ENCODE measurements at regions not wholly inside any gene's neighbourhood (a gene's known extent, or its start where the extent isn't known, plus 50 kb on each side); places are given as distances from the start of the nearest gene placed in this dataset.
"Not testable (repeated sequence)": the region's sequence is repeated elsewhere in the genome, so short reads cannot be mapped to it uniquely, and the experiment has no call there.

DNA sequence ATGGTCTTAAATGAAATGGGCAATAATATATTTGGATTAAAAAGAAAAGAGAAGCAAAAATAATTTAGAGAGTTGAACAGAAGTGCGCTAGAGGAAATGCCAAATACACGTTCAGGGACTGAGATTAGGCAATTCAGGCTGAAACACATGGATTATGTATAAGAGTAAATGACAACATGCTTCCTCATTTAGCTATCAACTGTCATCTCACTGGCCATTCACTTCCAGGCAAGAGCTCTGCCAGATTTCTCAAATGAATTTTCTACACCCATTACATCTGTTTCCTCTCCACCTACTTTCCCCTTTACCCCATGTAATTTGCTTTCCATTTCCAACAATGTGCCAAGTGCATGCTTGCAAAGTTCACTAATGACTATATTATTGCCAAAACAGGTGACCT, 582.4 kb downstream of the LTN1 start:
- DNase-seq (ENCODE audit: low spot score), result no peak

- no peak for DNase-seq (ENCODE audit: low spot score)
Measured at GRCh38 chr21:28402616-28402989, 590.1 kb downstream of the LTN1 start.

DNA sequence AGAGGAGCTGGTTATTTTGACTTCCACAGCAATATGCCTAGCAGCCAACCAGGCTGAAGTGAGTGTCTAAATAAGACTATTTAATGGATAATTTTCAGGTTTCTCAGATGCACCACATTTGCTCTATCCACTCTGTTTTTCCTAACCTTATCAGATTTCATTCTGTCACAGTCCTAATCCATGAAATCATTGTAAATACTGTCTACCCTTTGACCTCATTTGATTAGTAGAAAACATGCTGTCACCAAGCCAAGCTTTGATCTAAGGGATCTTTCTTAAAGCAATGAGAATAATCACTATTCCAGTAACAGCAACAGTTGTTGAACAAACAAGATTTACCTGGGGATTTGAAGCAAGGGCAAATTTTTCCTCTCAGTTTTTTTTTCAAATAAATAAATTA, 595.6 kb downstream of the LTN1 start:
- DNase-seq (ENCODE audit: low spot score), result no peak

- no peak for DNase-seq (ENCODE audit: low spot score)
Measured at GRCh38 chr21:28396421-28396820, 596.3 kb downstream of the LTN1 start.

DNA sequence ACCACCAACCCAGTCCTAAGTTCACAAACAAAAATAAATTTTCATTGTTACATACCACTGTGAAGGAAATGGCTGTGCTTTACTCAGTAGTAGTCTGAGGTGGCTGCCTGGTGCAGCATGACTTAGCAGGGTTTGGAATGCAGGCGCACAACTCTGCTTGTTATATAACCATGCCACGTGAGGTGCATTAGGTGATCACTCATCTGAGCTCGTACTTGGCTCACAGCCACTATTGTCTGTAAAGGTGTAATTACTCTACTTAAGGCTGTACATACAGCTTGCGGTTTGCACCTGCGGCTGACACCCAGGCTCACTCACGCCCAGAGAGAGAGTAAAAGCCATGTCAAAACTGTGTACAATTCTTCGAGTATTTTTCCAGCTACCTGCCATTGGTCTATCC, 599.4 kb downstream of the LTN1 start:
- no peak for DNase-seq (ENCODE audit: low spot score)

DNA sequence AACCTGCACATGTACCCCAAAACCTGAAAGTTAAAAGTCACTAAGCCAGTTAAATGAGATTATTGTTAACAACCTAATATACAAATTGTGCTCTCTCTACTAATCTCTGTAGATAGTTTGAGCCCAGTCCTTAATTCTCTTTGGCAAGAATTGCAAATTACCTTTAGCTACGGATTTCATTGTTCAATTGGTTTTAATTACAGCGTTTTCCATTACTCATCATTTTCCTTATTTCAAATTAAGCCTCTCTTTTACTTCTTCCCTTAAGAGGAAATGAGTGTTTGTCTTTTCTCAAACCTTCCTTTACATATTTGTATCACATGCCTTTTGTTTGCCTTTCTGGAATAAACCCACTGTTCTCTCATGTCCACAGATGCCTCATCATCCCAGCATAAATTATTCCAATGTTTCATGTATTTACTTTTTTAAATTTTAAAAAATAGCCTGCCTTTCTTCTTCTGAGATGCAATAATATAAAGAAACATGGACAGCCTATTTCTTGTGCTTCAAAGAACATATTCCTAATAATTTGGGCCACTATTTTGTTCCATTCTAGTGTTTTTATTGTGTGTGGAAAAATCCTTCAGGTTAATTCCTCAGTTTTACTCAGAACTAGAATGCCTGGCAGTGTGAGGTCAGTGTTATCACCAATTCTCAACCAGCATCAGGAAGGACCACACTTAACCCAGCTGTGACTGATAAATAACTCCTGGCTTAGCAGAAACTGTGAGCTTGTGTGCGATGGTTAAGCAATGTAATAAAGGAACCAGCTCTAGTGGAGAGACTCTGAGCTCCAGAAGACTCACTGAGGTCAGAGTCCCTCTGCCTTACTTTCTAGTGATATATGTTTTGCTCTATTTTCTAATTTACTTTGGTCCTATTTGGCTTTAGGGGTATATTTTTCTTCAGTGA, 600.5 kb downstream of the LTN1 start:
- no peak for DNase-seq (ENCODE audit: low spot score)

DNA sequence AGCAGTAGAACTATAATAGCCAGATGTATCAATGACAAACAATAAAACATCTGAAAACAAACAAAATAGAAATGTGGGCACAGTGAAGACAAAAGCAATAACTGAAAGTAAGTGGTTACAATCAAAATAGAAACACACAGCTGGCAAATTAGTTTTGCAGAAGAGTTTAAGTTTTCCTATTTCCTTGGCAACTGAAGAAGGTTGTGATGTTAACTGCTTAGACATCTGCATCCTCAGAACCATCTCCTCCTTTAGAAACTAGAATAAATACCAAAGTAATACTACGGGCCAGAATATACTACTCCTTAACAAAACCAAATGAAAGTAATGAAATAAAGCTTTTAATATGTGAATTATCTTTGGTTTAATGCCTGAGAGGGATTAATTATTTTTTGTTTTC, 605.5 kb downstream of the LTN1 start:
- DNase-seq (ENCODE audit: low spot score), result no peak

GRCh38 chr21:28385845-28386244, 606.8 kb downstream of the LTN1 start:
- DNase-seq (ENCODE audit: low spot score), result no peak

- not testable (repeated sequence) for DNase-seq (ENCODE audit: low spot score)
Measured at GRCh38 chr21:28381000-28381745, 611.5 kb downstream of the LTN1 start.

GRCh38 chr21:28380241-28380640, 612.4 kb downstream of the LTN1 start:
- DNase-seq (ENCODE audit: low spot score), result no peak

DNA sequence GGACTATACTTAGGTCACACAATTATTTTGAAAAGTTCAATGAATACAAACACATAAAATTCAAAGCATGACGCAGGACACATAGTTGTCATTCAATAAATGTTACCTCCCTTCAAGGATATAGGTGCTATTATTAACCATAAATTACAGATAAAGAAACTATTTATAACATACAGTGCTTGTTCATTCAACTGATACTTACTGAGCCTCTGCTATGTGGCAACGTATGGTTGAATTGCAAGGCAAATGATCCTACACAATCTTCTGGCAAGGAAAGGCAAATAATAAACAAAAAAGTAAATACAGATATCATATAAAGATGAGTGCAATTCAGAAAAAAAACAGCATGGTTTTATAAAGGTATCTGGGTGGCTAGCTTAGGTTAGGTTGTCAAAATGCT, 614.7 kb downstream of the LTN1 start:
- DNase-seq (ENCODE audit: low spot score), result no peak

GRCh38 chr21:28375708-28376385, 616.8 kb downstream of the LTN1 start:
- DNase-seq (ENCODE audit: low spot score), result no peak

DNA sequence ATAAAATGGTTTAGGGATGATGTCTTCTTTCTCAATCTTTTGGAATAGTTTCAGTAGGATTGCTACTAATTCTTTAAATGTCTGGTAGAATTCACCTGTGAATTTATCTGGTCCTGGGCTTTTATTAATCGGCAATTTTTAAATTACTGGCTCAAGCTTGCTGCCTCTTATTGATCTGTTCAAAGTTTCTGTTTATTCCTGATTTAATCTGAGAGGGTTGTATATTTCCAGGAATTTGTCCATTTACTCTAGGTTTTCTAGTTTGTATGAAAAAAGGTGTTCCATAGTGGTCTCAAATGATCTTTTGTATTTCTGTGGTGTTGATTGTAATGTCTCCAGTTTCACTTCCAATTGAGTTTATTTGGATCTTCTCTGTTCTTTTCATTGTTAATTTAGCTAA, 617.8 kb downstream of the LTN1 start:
- DNase-seq (ENCODE audit: low spot score), result no peak

DNA sequence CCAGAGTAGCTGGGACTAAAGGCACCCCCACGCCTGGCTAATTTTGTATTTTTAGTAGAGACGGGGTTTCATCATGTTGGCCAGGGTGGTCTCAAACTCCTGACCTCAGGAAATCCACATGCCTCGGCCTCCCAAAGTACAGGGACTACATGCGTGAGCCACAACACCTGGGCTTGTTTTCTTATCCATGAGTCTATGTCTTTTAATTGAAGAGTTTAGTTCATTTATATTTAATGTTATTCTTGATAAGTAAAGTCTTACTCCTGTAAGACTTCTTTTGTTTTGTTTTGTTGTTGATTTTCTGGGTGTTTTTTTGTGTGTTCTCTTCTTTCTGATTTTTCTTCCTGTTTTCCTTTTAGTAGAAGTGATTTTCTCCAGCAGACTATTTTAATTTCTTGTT, 621.0 kb downstream of the LTN1 start:
- no peak for DNase-seq (ENCODE audit: low spot score)

- no peak for DNase-seq (ENCODE audit: low spot score)
Measured at GRCh38 chr21:28359300-28359699, 633.4 kb downstream of the LTN1 start.

DNA sequence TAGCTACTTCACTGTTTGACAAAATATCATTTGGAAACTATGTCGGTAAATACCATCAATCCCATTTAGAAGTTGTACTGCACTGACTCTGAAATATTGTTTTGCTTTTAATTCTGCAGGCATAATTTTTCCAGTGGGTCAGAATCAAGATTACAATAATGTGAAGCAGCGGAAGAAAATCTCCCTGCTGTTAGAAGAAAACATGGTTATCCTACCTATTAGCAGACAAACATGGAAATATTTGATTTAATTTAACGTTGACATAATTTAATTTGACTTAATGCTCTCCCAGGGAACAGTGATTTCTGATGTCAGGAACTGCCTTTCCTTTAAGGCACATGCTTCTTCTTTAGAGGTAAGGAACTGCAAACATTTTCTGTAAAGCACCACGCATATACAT, 634.0 kb downstream of the LTN1 start:
- DNase-seq (ENCODE audit: low spot score), result no peak

DNA sequence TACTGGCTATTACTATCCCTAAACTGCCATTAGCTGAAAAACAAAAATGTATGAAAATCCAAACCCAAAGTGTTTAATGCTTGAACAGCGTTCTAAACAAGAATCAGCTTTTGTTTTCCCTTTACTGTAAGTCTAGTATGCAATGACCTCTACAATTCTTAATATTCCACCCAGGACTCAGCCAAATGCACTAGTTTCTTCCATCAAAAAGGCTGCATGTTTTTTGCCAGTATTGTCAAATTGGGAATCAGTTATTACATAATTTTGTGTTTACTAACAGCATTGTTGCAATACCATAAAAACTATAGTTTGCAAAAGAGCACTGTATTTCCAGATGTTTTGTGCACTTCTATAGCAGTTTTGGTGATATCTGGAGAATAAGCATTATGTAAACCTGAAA, 634.5 kb downstream of the LTN1 start:
- DNase-seq (ENCODE audit: low spot score), result no peak

DNA sequence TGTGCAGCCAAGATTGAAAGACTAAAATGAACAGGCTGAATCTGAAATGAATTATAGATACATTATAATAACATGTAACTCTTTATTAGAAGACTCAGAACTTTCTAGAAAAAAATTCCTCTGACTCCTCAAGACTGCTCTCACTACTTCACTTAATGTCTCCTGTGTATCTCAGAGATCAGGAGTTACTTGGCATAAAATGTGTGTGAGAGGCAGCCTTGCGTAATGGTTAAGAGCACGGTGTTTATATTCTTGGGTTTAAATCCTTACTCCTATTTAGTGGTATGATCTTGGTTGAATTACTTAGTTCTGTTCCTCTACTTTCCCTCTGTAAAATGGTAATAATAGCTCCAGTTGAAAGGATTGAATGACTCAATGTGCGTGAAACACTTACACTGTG, 634.9 kb downstream of the LTN1 start:
- no peak for DNase-seq (ENCODE audit: low spot score)

DNA sequence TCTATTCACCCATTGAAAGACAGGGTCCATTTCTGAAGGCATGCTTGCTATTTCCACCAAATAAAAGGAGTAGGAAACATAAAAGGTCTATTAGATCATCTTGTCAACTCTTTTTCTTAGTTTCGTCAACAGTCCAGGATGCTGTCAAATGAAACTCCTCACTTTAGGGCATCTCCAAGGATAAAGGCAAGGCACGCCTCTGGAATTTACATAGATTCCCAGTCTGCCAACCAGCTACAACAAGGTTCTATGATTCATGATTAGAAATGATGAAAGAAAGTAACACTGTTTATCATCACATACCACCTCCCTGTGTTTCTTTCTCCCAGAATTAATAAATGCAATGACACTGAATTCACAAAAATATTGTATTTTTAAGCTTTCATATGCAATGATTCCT, 636.3 kb downstream of the LTN1 start:
- no peak for DNase-seq (ENCODE audit: low spot score)

- no peak for DNase-seq (ENCODE audit: low spot score)
Measured at GRCh38 chr21:28345934-28346333, 646.7 kb downstream of the LTN1 start.

DNA sequence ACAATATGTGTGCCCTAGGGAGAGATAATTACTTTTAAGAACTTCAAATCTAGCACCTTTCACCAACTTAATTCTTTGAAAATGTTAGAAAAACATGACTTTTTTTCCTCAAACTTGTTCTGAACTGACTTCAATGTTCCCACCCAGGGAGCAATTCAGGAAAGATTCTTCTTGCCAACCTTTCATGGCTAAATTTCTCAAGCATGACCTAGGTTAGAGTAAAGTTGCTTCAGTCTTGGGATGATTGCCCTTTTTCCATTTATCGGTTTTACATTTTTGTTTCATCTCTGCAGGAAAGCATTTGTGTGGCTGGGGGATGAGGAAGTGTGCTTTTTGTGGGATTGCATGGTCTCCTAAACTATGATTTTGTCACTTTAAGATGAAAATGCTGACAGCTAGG, 647.7 kb downstream of the LTN1 start:
- no peak for DNase-seq (ENCODE audit: low spot score)

- no peak for DNase-seq (ENCODE audit: low spot score)
Measured at GRCh38 chr21:28342212-28342810, 650.4 kb downstream of the LTN1 start.

DNA sequence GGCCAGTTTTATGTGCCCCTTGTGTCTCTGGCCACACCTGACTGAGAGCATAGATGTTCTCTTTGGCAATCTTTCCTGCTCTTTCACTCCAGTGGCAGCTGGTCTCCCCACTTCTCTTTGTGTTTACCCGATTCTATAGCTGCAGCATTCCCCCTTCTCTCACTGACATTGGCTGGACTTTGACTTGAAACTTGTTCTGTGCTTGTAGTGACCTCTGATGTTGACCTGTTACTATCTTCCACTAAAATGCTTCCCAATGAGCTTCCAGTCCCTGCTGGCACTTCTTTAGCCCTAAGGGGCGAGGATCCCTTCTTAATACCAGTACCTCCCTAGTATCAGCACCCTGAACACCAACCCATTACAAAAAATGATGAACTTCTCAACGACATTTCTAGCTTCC, 653.3 kb downstream of the LTN1 start:
- DNase-seq (ENCODE audit: low spot score), result no peak
